ENCODE measurements at regions not wholly inside any gene's neighbourhood (a gene's known extent, or its start where the extent isn't known, plus 50 kb on each side); places are given as distances from the start of the nearest gene placed in this dataset.

GRCh38 chr9:134276453-134277245 lies 49.6 kb upstream of the RXRA start:
- DNase-seq (ENCODE audit: low read depth) = no peak

Data from iris pigment epithelial cell (primary cell).